NCI-H1417 (cell line): ENCODE measurements at regions not wholly inside any gene's neighbourhood (a gene's known extent, or its start where the extent isn't known, plus 50 kb on each side); places are given as distances from the start of the nearest gene placed in this dataset.
A peak's percentile ranks its signal among the peaks of the same experiment; 100 is the strongest.

ENCODE experiments used
- DNase-seq, 3 experiments: peaks; one replicate each; lab custom pipeline; 2025; lab: John Stamatoyannopoulos, UW

DNA sequence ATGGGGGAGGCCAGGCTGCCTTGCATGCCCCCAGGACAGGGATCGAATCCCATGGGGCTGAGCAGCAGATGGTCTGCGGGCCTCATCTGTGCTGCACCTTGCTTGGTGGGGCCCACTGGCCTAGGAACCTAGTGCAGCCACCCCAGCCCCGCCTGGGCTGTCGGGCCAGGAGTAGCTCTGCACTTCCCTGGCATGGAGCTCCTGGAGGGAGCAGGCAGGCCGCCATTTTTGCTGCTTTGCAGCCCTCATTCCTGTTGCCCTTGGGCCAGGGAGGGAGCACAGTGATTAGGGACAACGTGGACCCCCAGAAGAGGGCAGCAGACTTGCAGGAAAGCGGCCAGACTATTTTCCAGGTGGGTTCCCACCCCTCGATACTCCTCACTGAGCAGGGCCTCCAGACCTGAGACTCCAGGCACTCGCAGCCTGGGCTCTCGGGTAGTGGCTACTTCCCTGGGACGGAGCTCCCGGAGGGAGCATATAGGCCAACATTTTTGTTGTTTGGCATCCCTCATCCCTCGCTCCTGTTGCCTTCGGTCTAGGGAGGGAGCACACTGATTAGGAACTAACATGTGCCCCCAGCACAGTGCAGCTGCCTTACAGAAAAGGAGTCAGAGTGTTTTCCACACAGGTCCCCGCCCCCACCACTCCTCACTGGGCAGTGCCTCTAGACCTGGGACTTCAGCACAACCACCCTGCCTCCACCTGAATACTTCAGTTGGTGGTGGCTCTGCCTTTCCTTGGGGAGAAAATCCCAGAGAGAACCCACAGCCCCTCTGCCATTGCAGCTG, 99.5 kb downstream of the MAIP1 start:
- DNase-seq, result peak in 1 of 3 experiments; percentile 3

DNA sequence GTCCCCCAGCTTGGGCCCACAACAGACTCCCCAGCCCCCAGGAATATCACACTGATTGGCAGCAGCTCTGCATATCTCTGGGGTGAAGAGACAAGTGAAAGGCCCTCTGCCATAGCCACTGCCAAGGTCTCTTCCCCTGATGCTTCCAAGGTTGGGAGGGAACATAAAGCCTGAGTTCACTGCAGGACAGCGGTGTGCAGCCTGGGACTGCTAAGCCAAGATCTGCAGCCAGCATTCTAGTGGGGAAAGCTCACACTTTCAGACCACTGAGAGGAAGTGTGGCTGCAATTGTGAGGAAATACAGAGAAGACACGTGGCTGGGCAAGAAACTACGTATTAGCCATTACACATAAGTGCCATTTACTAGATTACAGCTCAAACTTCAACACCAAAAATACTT, 100.7 kb downstream of the MAIP1 start:
- no peak for DNase-seq

DNA sequence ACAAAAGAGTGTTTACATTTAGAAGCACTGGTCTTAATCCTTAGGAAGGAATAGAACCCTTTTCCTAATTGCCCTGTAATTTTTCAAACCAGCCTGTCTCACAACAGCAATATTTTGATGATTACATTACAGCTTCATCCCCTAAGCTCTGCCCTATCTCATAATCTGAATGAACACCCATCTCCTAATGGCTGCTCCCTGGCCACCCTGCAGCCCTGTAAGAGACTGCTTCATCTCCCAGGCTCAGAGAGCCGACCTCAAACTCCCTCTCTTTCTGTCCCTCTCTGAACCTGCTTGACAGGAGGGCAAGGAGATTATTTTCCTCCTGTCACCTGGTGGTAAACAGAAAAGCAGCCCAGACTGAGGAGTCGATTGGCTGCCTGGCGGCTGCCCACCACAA, 107.8 kb downstream of the MAIP1 start:
- DNase-seq, result no peak

DNA sequence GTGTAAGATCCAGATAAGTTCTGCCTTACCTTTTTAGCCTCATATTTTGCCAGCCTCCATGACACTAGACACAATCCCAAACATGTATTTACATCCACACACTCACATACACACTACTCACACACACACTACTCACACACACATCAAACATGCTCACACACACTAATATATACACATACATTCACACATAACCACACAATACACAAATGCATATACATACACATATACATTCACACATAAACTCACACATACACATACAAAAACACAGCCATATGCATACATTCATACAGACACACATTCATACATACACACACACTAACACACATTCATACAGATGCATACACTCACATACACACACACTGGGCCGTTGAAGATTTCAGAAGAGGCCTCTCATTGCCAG, 109.5 kb downstream of the MAIP1 start:
- DNase-seq, result no peak

DNA sequence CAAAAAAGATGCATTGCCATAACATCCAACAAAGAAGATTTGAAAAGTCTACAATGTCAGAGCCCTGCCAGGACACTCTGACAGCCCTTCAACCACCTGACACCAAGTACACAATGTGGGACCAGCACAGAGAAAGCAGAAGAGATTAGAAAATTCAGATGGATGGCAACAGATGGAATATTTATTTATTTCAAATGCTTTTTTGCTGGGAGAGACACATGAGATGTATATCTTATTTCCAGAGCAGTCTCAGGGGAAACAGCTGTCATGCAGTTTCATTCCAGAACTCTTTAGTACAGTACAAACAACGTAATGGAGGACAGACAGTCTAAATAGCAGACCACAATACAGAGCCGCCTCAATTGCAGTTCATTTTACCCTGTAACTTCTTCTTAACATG, 110.1 kb downstream of the MAIP1 start:
- DNase-seq, result peak in 1 of 3 experiments; percentile 9

DNA sequence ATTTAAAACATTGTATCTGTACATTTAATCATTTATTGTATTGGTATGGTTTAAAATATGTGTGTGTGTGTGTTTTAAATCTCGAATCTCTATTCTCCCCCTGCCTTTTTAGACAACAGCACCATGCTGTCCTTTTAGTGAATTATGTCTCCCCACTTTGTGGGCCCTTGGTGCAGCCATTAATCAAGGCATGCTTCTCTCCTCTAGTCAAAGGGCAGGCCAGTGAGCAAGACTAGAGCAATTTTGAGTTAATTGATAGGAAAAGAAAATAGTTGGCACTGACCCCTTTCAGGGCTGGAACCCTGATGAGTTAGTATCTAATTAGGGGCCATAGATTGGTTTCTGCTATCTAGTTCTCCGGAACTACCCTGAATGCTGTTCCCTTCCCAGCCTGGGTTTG, 111.0 kb downstream of the MAIP1 start:
- no peak for DNase-seq

DNA sequence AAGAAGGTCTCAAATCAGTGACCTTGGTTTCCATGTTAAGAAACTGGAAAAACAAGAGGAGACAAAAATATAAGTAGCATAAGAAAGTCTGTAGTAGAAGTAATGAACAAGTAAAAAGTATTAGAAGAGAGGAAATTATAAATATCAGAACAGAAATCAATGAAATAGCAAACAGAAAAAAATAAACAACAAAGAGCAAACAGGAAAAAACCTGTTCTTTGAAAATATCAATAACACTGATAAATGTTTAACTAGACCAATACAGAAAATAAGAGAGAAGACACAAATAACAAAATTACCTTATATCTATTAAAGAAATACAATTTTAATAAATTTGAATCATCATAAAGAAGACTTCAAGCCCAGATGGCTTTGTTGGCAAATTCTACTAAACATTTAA, 113.3 kb downstream of the MAIP1 start:
- no peak for DNase-seq

DNA sequence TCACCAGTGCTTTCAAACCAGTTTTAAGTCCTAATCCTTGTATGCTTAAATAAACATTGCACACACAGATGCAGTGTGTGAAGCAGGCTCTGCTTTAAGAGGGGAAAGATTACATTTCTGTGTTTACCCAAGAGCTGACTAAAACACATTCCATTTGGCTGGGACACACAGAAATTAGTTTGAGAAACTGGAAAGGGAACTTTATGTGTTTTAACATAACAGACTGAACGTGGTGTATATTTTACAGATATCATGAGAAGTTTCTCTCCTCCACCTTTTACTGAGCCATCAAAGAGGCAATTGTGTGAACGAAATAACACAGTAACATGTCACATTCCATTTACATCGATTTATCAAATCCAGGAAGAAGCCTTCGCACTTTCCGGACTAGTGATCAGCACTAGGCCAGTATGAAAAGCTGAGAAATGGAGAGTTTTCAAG, 121.8 kb downstream of the MAIP1 start:
- peak in 2 of 3 experiments; percentile 1 to 25 for DNase-seq

DNA sequence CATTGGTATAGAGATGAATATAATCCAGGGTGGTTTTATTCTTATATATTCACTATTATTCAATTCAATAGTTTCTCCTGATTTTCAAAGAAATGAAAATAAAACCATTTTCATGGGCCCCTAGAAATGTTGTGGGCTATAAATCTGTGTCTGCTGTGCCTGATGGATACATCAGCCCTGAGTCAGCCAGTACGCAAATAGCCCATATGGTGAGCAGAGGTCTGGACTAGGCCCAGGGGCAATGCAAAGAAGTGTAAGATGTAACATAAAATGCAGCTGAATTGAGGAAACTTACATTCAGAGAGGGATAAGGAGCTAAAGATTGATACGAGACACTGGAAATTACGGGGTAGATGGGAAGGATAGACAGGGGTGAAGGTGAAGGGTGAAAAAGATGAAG, 122.5 kb downstream of the MAIP1 start:
- no peak for DNase-seq

DNA sequence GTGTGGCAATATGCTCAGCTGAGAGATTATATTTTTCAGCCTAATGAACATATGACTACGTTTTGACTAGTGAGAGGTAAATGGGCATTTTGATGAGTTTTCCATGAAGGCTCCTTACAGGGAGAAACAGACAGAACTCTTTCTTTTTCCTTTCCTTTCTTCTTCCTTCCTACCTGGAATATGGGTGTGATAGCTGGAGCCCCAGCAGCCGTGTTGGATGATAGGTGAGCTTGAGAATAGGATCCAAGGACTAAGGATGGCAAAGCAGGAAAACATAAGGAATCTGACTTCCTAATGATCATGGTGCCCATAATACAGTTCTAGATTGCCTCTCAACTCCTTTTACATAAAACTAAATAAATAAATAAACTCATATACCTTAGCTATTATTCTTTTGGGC, 124.0 kb downstream of the MAIP1 start:
- DNase-seq, result no peak

DNA sequence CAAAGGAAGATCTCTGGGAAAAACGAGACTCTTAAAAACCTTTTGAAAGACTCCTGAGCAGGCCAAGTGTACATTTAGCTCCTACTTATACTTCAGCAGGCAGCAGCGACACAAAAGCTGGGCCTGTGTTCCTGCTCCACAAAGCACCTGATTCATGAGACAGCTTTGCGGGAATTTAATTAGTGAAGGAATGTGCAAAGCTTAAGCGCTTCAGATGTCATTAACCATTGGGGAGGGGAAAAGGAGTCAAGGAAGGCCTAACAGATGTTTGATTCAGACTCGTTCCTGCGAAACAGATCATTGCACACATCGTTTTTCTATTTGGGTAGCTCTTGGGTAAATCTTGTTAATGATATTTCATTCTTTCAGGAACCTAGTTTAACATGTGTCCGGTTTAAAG, 125.9 kb downstream of the MAIP1 start:
- no peak for DNase-seq

DNA sequence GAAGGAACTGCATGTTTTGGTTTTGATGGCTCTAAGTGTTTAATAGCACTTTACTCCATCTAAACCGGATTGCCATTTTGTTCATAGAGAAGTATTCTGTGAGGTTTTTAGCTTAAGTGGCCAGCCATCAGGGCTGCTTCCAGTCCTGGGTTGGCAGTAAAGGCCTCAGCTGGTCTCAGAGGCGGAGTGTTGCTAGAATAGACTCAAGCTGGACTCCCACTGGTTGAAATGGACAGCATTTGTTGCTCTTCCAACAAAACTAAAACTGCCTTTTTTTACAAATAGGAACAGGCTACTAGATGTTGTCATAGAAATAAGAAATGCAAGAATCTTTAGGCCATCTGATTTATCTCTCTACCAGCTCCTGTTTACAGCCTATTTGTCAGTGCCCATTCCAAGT, 126.4 kb downstream of the MAIP1 start:
- no peak for DNase-seq

DNA sequence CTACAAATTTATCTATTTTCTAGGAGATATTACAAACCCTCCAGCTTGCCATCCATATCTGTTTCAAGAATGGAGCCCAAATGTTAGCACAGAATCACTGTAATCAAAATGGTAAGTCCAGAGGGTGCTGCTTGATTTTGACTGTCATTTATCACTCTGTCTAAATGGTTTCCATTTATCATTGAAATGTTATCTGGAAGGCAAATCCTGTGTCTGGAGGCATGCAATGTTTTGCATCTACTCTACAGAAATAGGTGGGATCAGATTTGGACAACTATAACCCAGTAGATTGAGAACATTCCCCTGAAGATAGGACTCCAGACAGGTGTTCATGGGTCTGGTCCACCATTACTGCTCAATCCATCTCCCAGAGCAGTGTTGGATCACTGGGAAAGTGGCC, 128.7 kb downstream of the MAIP1 start:
- DNase-seq, result no peak

DNA sequence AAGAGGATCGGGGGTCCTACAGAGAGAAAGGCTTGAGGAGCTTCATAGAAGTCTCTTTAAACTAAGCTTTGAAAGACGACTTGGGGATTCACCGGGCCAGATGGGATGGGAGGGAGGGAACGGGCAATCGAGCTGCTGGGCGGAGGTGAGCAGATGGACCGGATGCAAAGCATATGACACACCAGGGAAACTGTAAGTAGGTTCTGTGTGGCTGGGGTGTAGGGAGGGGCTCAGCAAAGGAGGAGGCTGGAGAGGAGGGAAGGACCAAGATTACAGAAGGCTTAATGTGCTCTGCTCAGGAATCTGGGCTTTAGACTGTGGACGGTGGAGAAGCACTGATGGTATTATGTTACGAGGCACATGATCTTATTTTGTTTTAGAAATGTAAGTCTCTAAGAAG, 131.5 kb downstream of the MAIP1 start:
- DNase-seq, result no peak

DNA sequence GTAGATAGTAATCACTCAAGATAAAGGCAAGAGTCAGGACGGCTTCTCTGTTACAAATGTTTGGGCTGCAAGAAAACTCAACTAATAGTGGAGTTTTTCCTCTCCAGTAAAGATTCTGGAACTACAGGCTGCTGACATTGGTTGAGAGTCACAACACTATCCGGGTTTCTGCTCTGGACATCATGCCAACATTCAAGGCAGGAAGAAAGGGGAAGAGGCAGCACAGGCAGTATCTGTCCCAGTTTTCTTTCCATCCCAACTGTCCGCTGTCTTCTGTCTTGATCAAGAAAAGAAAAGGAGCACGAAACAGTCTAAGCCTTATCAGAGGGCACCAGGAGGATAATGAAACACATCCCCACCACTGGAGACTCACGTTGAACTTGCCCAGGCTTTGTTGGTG, 132.1 kb downstream of the MAIP1 start:
- no peak for DNase-seq

DNA sequence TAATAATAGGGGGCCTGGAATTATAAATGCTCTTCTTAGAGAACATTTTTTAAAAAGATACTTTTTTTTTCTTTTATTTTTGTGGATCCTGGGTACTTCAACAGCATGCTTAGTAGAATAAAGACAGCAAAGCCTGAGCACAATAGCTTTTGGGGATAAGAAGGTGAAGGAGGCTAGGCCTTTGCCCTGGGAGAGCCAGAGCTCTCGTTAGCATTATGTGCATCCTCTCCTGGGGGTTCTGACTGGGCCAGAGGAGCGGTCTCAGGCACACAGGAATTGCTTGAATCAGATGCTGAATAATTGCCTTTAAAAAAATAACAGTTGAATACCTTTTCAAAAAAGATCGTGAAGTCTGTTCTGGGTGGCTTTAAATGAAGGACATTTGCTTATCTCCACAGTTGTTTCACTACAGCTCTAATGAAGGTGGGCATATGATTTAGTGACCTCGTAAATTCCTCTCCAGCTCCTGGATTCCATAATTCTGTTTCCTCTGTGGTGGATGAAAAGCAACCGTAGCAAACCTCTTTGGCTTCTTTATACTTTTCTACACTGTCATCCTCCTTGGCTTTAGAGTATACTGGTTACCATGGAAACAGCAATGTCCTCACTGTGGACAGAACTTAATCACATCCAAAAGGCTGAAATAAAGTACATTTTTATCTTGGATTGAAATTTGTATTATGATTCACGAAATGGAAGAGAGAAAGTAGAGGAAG, 133.8 kb downstream of the MAIP1 start:
- no peak for DNase-seq

DNA sequence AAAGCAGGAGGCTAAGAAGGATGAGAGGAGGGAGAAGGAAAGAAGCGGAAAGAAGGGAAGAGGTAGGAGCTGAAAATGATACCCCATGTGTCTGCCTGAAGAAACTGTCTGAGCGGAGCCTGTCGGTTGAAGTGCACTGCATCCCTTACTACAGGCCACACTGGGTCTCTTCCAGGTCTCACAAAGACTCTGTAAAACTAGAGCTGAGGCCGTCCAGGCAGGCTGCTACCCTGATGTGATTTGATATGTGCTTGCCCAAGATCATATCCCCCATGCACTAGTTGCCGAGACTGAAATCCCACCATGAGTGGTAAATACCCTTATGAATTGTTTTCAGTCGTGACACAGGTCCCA, 134.4 kb downstream of the MAIP1 start:
- DNase-seq, result no peak

DNA sequence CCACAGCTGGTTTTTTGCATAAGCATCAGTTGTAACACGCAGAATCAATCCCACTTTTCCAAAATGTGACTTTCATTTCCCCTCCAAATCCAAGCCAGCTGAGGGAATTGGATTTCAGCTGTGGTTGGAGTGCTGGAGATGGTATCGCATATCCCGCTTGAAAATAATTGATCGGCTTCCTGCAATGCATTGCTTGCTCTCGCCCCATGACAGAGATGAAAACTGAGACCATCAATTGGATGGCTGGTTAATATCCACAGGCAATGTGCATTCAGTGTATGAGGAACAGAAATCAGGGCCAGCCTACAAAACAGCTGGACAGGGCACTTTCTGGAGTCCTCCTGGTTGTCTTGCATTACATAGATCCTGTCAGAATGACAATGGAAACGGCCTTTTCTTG, 135.3 kb downstream of the MAIP1 start:
- no peak for DNase-seq

DNA sequence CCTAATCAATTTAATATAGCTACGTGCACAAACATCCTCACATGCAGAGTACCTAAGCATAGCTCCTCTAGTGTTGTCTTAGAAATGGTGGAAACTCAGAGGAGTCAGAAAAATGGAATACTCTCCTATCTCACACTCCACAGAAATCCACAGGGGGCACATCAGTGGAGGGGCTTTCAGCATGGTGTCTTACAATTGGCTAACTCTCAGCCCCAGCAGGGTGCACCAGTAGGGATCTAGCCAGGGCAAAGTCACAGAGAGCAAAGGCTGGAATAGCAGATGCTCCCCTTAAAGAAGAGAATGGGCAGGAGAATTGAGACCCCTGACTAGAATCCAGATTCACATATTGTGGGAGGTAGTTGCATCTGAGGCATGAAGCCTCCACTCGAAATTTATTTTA, 135.7 kb downstream of the MAIP1 start:
- DNase-seq, result no peak

DNA sequence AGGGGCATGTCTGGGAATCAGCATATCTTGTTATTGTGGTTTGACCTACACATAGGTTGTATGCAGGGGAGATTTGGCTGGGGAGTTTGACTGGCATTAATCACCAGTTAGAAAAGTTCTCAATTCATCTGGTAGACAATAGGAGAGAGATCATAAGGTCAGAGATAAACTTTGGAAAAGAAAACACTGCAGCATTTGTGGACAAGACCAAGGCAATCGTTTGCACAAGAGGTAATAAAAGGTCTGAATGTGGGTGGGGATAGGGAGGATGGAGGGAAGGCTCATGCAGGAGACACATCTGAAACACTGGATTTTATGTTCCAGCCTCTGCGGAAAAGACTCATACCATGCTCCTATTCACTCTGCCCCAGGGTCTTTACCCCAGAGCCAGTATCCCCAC, 136.9 kb downstream of the MAIP1 start:
- DNase-seq, result no peak

DNA sequence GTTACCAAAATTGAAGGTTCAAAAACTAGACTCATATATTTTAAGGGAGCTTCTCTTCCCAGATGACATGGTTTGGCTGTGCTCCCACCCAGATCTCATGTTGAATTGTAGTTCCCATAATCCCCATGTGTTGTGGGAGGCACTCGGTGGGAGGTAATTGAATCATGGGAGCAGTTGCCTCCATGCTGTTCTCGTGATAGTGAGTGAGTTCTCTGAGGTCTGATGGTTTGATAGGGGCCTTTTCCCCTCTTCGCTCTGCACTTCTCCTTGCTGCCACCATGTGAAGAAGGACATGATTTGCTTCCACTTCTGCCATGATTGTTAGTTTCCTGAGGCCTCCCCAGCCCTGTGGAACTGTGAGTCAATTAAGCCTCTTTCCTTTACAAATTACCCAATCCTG, 140.1 kb downstream of the MAIP1 start:
- no peak for DNase-seq

DNA sequence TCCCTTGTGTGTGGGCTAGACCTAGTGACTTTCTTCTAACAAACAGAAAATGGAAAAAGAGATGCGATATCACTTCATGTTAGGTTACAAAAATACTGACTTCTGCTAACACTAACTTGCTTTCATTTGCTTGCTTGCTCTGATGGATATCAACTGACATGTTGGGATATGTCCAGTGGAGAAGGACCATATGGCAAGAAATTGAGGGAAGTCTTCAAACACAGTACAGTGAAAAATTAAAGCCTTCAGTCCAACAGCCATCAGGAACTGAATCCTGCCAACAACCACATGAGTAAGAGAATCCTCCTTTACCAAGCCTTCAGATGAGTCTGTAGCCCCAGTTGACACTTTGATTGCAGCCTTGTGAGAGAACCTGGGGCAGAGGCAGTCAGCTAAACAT, 143.9 kb downstream of the MAIP1 start:
- DNase-seq, result no peak

DNA sequence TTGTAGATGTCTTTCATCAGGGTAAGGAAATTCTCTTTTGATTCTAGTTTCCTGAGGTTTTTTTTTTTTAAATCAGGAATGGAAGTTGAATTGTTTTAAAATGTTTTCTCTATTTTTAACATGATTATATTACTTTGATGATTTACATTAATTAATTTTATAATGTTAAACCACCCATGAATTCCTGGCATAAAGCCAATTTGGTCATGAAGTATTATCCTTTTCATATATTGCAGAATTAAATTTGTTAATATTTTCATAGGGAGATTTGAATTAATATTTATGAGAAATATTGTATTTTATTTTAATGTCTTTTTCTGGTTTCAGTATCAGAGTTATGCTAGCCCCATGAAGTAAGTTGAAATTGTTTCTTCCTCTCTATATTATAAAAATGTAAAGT, 144.6 kb downstream of the MAIP1 start:
- DNase-seq, result no peak

DNA sequence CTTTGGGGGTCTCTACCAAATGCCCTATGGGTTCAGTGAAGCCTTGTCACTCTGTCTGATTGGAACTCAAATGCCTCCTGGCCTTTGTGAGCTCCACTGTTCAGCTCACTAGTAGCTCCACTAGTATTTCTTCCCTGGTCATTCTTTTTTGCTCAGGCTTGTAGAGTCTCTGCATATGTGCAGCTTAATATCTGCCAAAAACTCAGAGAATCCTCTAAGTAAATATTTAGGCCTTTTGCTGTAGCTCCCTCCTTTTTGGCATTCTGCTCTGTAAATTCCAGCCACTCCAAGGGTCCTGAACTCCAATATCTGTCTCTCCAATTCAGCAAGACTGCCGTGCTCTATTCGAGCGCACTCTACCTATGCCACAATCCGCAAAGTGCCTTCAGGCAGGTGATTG, 146.5 kb downstream of the MAIP1 start:
- DNase-seq, result peak in 1 of 3 experiments; percentile 18
